IMR-90 (cell line): ENCODE measurements at regions not wholly inside any gene's neighbourhood (a gene's known extent, or its start where the extent isn't known, plus 50 kb on each side); places are given as distances from the start of the nearest gene placed in this dataset.

Source experiments
- FOS ChIP-seq: fragments of 150-350 bp; IDR thresholded peaks from 2 replicates; pipeline ENCODE4 v1.6.1; 2016; ENCODE audit warnings: low read depth, low read length
- POLR2A ChIP-seq: IDR thresholded peaks from 2 replicates; pipeline ENCODE4 v1.6.1; 2012; ENCODE audit warnings: mild to moderate bottlenecking, low read depth, low read length
- RCOR1 ChIP-seq: IDR thresholded peaks from 2 replicates; pipeline ENCODE4 v1.6.1; 2012; ENCODE audit warnings: mild to moderate bottlenecking, low read length, improper control_type of control experiment; ENCODE audit not compliant: insufficient replicate concordance
- TF ChIP-seq, protein P1 (sequence below): conservative IDR thresholded peaks from 2 replicates; pipeline ENCODE4 v1.5.1; 2012; ENCODE audit warnings: mild to moderate bottlenecking, low read depth, low read length, improper control_type of control experiment
- TF ChIP-seq, protein P2 (sequence below): fragments of 150-350 bp; IDR thresholded peaks from 2 replicates; pipeline ENCODE4 v1.6.1; 2016; ENCODE audit warnings: low read depth, mild to moderate bottlenecking, low read length, moderate library complexity, borderline replicate concordance

DNA sequence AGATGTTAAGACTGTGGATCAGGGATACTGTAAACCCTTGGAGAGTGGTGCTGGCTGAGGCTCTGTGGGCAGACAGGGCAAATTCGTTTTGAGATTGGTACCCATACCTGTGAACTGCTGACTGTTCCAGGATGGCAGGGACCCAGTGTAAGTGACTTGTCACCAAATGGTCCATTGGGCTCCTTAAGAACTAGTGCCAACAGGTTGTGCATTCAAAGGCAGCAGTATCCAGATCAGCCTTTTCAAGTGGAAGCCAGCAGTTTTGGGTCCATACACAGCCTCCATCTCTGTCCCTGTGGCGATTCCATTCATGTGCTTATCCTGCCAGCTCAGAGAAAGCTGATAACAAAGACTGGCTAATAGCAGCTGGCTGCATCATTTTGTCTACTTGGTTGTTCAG lies 84.0 kb upstream of the SCOC start:
- TF ChIP-seq, protein P1, sequence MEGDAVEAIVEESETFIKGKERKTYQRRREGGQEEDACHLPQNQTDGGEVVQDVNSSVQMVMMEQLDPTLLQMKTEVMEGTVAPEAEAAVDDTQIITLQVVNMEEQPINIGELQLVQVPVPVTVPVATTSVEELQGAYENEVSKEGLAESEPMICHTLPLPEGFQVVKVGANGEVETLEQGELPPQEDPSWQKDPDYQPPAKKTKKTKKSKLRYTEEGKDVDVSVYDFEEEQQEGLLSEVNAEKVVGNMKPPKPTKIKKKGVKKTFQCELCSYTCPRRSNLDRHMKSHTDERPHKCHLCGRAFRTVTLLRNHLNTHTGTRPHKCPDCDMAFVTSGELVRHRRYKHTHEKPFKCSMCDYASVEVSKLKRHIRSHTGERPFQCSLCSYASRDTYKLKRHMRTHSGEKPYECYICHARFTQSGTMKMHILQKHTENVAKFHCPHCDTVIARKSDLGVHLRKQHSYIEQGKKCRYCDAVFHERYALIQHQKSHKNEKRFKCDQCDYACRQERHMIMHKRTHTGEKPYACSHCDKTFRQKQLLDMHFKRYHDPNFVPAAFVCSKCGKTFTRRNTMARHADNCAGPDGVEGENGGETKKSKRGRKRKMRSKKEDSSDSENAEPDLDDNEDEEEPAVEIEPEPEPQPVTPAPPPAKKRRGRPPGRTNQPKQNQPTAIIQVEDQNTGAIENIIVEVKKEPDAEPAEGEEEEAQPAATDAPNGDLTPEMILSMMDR, result no peak
- TF ChIP-seq POLR2A (no peak), RCOR1 (no peak), FOS (no peak)
- TF ChIP-seq, protein P2, sequence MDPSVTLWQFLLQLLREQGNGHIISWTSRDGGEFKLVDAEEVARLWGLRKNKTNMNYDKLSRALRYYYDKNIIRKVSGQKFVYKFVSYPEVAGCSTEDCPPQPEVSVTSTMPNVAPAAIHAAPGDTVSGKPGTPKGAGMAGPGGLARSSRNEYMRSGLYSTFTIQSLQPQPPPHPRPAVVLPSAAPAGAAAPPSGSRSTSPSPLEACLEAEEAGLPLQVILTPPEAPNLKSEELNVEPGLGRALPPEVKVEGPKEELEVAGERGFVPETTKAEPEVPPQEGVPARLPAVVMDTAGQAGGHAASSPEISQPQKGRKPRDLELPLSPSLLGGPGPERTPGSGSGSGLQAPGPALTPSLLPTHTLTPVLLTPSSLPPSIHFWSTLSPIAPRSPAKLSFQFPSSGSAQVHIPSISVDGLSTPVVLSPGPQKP, result no peak
